B cell (primary cell): ENCODE measurements at regions not wholly inside any gene's neighbourhood (a gene's known extent, or its start where the extent isn't known, plus 50 kb on each side); places are given as distances from the start of the nearest gene placed in this dataset.

Experiments
- ATAC-seq: fragments of 200-7000 bp; cut with Tn5 transposase; one replicate; pipeline ENCODE4 v1.10.0; 2021; ENCODE audit warnings: low read depth, mild to moderate bottlenecking, moderate number of reproducible peaks, moderate library complexity
- CTCF ChIA-PET: fragments of 350-600 bp; sonication (Branson Sonifier 250); formaldehyde crosslinking; loops from one replicate; lab custom pipeline; 2021; ENCODE audit warnings: antibody characterized with exemption, inconsistent platforms; lab: Charles Lee
- POLR2A ChIA-PET: fragments of 350-600 bp; sonication (Branson Sonifier 250); formaldehyde crosslinking; loops from one replicate; lab custom pipeline; 2021; ENCODE audit warnings: antibody characterized with exemption; lab: Charles Lee
- DNase-seq: peaks from one replicate; pipeline ENCODE4 v3.0.0; 2013
- H2AFZ ChIP-seq: 2 replicates; pipeline ENCODE4 v1.6.1; 2012; ENCODE audit warnings: mild to moderate bottlenecking, low read depth, low read length; ENCODE audit not compliant: insufficient read depth, poor library complexity, severe bottlenecking
- H3K27ac ChIP-seq, 2 donors: 1 replicate in 1 of 2; 2 replicates in 1 of 2; pipeline ENCODE4 v1.5.1; 2012 to 2013; ENCODE audit warnings: low read length in 2 of 2, mild to moderate bottlenecking in 2 of 2, moderate library complexity in 1 of 2
- H3K27me3 ChIP-seq, 4 experiments: fragments of 200-600 bp in 1 of 4; sonication (generic) in 1 of 4; replicated peaks in 1 of 4; 1 replicate in 2 of 4; 2 replicates in 2 of 4; pipeline versions ENCODE4 v1.6.1 to v1.7.0; 2013 to 2016; ENCODE audit warnings: low read length in 3 of 4, mild to moderate bottlenecking in 2 of 4, mixed read lengths in 1 of 4, moderate library complexity in 1 of 4; ENCODE audit not compliant: insufficient read depth in 4 of 4, control insufficient read depth in 3 of 4; ENCODE audit errors: control extremely low read depth in 1 of 4
- H3K36me3 ChIP-seq, 2 experiments: replicated peaks in 1 of 2; 1 replicate in 1 of 2; 2 replicates in 1 of 2; pipeline versions ENCODE4 v1.6.1 to v1.7.1; 2013; ENCODE audit warnings: low read length in 1 of 2; ENCODE audit not compliant: insufficient read depth in 2 of 2, control insufficient read depth in 1 of 2; ENCODE audit errors: control extremely low read depth in 1 of 2, extremely low read depth in 1 of 2
- H3K4me1 ChIP-seq, 2 donors: fragments of 200-600 bp in 1 of 2; sonication (generic) in 1 of 2; 1 replicate in 1 of 2; 2 replicates in 1 of 2; pipeline versions ENCODE4 v1.5.1 to v1.6.1; 2013 to 2017; ENCODE audit warnings: low read length in 2 of 2; ENCODE audit not compliant: control insufficient read depth in 2 of 2, insufficient read depth in 2 of 2
- H3K4me2 ChIP-seq: replicated peaks from 2 replicates; pipeline ENCODE3; 2012; ENCODE audit warnings: mild to moderate bottlenecking, low read depth, low read length; ENCODE audit not compliant: poor library complexity, severe bottlenecking
- H3K4me3 ChIP-seq, 5 experiments: fragments of 200-600 bp in 1 of 5; sonication (generic) in 1 of 5; 1 replicate in 3 of 5; 2 replicates in 2 of 5; pipeline versions ENCODE4 v1.5.1 to v1.7.0; 2011 to 2016; ENCODE audit warnings: low read length in 4 of 5, mild to moderate bottlenecking in 4 of 5, low read depth in 2 of 5, control low read depth in 1 of 5, moderate library complexity in 1 of 5; ENCODE audit not compliant: insufficient read depth in 1 of 5; ENCODE audit errors: control extremely low read depth in 1 of 5, extremely low read depth in 1 of 5
- H3K79me2 ChIP-seq: fragments of 200-600 bp; sonication (generic); one replicate; pipeline ENCODE4 v1.6.0; 2016; ENCODE audit warnings: low read length; ENCODE audit not compliant: control insufficient read depth, insufficient read depth
- H3K9ac ChIP-seq: fragments of 200-600 bp; sonication (generic); 2 replicates; pipeline ENCODE4 v1.6.1; 2017; ENCODE audit warnings: mild to moderate bottlenecking, low read length, moderate library complexity
- H3K9me3 ChIP-seq, 3 donors: one replicate each; pipeline versions ENCODE4 v1.6.1 to v1.7.1; 2013; ENCODE audit warnings: low read length in 2 of 3; ENCODE audit not compliant: control insufficient read depth in 2 of 3, insufficient read depth in 1 of 3; ENCODE audit errors: control extremely low read depth in 1 of 3
- H4K20me1 ChIP-seq: 2 replicates; pipeline ENCODE4 v1.6.0; 2012; ENCODE audit warnings: mild to moderate bottlenecking, low read length; ENCODE audit not compliant: insufficient read depth, control insufficient read depth, poor library complexity, severe bottlenecking
- H3K27ac Mint-ChIP-seq: one replicate; pipeline ENCODE4 v1.8.0; 2021; ENCODE audit warnings: mixed read lengths
- H3K27me3 Mint-ChIP-seq: one replicate; pipeline ENCODE4 v1.8.0; 2021; ENCODE audit warnings: mixed read lengths
- H3K4me1 Mint-ChIP-seq: one replicate; pipeline ENCODE4 v1.8.0; 2021; ENCODE audit warnings: mixed read lengths
- H3K4me3 Mint-ChIP-seq: one replicate; pipeline ENCODE4 v1.8.0; 2021; ENCODE audit warnings: mixed read lengths
- H3K9me3 Mint-ChIP-seq: one replicate; pipeline ENCODE4 v1.8.0; 2022; ENCODE audit warnings: mixed read lengths; ENCODE audit not compliant: insufficient read depth
- CTCF ChIP-seq: fragments of 200-600 bp; IDR thresholded peaks from one replicate; pipeline ENCODE4 v1.8.0; 2022; ENCODE audit warnings: antibody characterized with exemption, mild to moderate bottlenecking
- EZH2 ChIP-seq: IDR thresholded peaks from 2 replicates; pipeline ENCODE4 v1.6.1; 2012; ENCODE audit warnings: borderline replicate concordance, low read depth, mild to moderate bottlenecking, moderate library complexity, low read length; ENCODE audit not compliant: insufficient read depth, poor library complexity, severe bottlenecking
- WGBS: methylation state at CpG from one replicate; pipeline ENCODE4 v1.1.5; 2013; ENCODE audit warnings: missing lambda C conversion rate; ENCODE audit not compliant: insufficient coverage; 5-methylcytosine and 5-hydroxymethylcytosine counted together
- intact Hi-C: fragments of 100-400 bp; cut with micrococcal nuclease; formaldehyde crosslinking; loops from one replicate; pipeline ENCODE4 v1.10.0; 2022

- H3K27ac Mint-ChIP-seq: no peak overlapping the region
- ATAC-seq (no peak), DNase-seq (no peak)
- CTCF ChIA-PET: no interaction called here
- Histone ChIP-seq H3K9ac (no peak overlapping the region), H3K36me3 (no peaks in the 10 kb centered on the region), H3K9me3 (peaks cover 0 to 11% (median 0%) of the 10 kb centered on the region in 3 donors), H3K27ac (no peak overlapping the region), H3K79me2 (no peaks in the 10 kb centered on the region), H3K4me2 (no peak overlapping the region), H3K27me3 (no peaks in the 10 kb centered on the region), H3K4me1 (no peaks in the 10 kb centered on the region), H2AFZ (no peak overlapping the region), H3K4me3 (no peak overlapping the region), H4K20me1 (no peaks in the 10 kb centered on the region)
- intact Hi-C loops: no loop called here
- peaks cover 5% of the 10 kb centered on the region for H3K9me3 Mint-ChIP-seq
- POLR2A ChIA-PET: no interaction called here
- no peaks in the 10 kb centered on the region for H3K4me1 Mint-ChIP-seq
- 83% methylated on average over 1 of the region's 3 CpGs for WGBS
- TF ChIP-seq CTCF: no peak
- TF ChIP-seq EZH2: no peak
- H3K4me3 Mint-ChIP-seq: no peak overlapping the region
- H3K27me3 Mint-ChIP-seq: peaks cover 3% of the 10 kb centered on the region
Observed at GRCh38 chr20:19141998-19142397, 70.4 kb upstream of the SLC24A3 start.

GRCh38 chr20:19143890-19144289 is 68.6 kb upstream of the SLC24A3 start:
- DNase-seq: no peak
- H3K9ac ChIP-seq: no peak overlapping the region
- H2AFZ ChIP-seq: no peak overlapping the region
- H3K4me3 ChIP-seq: no peak overlapping the region
- no peak overlapping the region for H3K4me2 ChIP-seq
- no peaks in the 10 kb centered on the region for H3K36me3 ChIP-seq
- H3K4me1 ChIP-seq: no peaks in the 10 kb centered on the region
- ChIA-PET CTCF (interaction anchor here (0.7 kb wide), 1 partner anchor 138 kb away, joined by 3 read pairs; no protein-coding TSS in a partner anchor), POLR2A (no interaction called here)
- no peaks in the 10 kb centered on the region for H4K20me1 ChIP-seq
- no peak for TF ChIP-seq EZH2
- no peak for TF ChIP-seq CTCF
- no peaks in the 10 kb centered on the region for H3K27me3 ChIP-seq
- no peaks in the 10 kb centered on the region for H3K79me2 ChIP-seq
- H3K27ac ChIP-seq: no peak overlapping the region
- no CpG with 5 or more reads among the region's 2 CpGs for WGBS
- no peak overlapping the region for H3K4me3 Mint-ChIP-seq
- H3K9me3 ChIP-seq: peaks cover 0 to 11% (median 0%) of the 10 kb centered on the region in 3 donors
- intact Hi-C loops: no loop called here
- peaks cover 3% of the 10 kb centered on the region for H3K27me3 Mint-ChIP-seq
- peaks cover 5% of the 10 kb centered on the region for H3K9me3 Mint-ChIP-seq
- no peak for ATAC-seq
- H3K4me1 Mint-ChIP-seq: no peaks in the 10 kb centered on the region
- no peak overlapping the region for H3K27ac Mint-ChIP-seq
